NCI-H748 (cell line): ENCODE measurements at regions not wholly inside any gene's neighbourhood (a gene's known extent, or its start where the extent isn't known, plus 50 kb on each side); places are given as distances from the start of the nearest gene placed in this dataset.

Experiments
- DNase-seq: peaks from one replicate; lab custom pipeline; 2025; ENCODE audit not compliant: unreplicated experiment; lab: John Stamatoyannopoulos, UW

DNA sequence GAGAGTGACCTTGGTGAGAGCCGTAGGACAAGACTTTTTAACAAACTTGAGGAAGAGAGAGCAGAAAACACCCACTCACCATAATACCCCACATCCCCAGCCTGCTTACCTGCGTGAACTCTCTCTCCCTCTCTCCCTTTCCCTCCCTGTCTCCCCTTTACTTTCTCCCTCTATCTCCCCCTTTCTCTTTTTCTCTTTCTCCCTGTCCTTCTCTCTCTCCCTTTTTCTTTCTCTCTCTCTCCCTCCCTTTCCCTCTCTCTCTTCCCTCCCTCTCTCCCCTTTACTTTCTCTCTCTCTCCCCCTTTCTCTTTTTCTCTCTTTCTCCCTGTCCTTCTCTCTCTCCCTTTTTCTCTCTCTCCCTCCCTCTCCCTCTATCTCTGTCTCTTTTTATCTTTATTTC lies 464.0 kb upstream of the AUTS2 start:
- DNase-seq = no peak

DNA sequence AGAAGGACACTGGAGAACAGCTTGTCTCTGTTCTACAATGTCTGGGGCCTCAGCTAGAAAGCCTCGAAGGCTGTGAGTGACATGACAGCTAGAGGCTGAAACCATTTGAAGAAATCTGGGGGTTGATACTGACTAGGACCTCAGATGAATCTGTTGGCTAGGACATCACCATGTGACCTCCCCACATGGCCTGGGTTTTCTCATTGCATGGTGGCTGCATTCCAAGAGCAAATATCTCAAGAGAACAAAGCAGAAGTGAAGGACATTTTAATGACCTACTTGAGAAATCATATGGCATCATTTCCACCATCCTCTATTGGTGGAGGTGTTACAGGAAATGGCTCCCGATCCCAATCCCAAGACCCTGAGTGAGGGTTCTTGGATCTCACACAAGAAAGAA lies 450.6 kb upstream of the AUTS2 start:
- DNase-seq = no peak

DNA sequence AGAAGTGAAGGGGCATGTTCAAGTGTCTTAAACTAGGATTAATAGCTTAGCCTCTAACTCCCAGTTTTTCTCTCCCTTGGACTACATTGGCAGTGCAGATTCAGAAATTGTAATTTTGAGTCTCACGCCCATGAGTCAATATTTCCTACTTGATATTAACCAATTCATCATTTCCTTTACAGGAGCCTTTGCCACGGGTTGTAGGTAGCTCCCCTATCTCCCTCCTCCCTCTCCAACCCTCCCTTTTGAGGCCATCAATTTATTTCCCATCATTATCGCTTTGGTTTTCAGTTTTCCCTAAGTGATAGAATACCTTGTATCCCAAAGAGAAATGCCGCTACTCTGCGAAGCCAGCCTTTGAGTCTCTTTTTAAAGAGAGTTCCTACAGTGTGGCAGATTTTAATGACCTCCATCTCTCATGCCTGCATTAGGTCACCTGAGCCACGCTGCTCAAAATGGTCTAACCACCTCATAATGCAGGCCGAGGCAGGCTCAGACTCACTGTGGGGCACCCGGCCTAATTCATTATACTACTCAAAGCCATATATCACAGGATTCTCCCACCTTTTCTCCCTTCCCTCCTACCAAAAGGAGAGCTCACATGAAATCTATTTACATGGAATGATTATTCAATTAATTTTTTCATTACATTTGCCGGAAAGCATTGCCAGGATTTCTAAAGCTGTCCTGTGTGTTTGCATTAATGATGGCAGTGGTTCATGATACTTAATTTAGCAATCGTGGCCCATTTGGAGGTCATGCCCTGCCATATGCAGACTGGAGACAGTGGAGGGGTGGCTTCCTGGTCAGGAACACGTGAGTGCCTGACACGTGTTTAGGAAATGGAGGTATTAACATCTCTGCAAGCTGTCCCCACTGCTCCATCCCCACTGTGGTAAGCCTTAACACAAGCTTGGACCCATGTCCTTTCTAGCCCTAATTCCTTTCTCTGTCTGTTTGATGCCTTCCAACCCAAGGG lies 448.2 kb upstream of the AUTS2 start:
- DNase-seq = no peak

DNA sequence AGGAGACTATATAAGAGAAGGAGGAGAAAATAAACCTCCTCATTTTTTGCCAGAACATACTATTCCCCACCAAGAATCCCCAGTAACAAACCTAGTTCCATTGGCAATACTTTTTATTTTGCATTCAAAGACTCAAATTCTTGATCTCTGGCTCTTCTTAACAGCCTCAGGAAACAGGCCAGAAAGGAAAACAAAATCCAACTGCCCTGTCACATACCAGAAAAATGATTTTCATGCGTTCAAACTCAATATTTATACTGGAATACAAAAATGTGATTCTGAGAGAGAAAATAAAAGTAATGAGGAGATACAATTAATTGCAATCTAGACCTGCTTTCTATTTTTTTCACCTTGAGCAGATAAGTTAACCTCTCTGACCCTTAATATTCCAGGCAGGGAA lies 435.9 kb upstream of the AUTS2 start:
- DNase-seq = no peak

DNA sequence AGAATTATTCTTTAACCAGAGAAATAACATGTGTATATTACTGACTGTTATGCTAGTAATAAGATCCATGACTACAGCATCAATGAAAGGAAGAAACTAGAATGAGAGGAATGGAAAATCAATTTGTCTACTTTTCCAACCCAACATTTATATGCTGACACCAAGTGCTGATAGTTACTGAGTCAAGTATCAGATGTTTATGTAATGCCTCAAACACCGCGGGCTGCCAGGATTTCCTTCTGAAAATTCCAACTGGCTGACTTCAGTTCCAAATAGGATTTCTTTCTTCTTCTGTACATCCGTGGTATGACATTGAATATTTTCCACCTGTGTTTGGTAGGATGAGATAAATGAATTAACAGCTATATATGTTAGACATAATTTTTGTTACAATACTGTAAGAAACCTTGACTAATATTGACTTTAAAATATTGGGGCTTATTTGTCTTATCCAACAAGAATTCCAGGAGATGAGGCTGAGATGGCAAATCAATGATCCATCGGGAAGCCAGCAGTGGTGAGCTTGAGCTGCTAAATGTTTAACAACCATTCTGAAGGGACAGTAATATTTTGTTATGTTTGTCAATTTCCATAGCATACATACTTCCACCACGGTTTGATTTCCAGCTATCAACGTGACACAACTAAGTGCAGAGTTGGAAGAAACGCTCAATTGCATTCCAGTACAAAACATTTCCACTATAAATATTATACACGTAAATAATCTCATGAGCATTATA lies 435.2 kb upstream of the AUTS2 start:
- DNase-seq = no peak

DNA sequence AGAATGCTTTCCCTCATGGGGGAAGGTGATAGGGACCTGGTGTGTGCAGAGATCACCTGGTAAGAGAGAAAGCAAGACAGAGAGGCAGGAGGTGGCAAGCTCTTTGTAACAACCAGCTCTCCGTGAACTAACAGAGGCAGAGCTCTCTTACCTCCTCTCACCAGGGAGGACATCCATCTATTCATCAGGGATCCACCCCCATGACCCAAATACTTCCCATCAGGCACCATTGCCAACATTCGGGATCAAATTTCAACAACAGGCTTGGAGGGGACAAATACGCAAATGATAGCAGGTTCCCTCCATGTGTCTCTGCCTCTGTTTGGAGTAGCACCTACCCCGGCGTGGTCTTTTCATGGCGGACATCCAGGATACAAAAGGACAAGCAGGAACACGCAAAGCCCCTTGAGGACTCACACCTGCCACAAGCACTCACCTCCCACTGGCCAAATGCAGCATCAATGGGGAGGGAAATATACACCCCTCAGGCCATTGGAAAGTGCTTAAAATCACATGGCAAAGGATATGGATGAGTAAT lies 431.2 kb upstream of the AUTS2 start:
- peak; percentile 99 for DNase-seq

DNA sequence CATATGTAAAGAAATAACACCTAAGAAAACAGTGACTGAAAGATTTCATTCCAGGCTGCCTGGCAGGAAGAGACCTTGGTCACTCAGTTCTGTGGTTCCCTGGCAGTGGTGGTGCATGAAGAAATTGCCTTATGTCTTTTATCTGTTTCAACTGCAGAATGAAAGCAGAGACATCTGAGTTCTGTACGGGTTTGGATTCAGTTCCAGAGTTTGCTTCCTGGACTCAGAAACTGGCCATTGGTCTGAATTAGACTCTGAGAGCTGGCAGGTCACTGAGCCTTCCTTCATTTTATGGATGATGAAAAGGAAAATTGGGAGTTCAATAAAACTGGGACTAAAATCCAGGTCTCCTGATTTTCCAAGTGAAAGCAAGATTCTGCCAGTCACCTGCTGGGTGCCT lies 428.9 kb upstream of the AUTS2 start:
- DNase-seq = no peak

DNA sequence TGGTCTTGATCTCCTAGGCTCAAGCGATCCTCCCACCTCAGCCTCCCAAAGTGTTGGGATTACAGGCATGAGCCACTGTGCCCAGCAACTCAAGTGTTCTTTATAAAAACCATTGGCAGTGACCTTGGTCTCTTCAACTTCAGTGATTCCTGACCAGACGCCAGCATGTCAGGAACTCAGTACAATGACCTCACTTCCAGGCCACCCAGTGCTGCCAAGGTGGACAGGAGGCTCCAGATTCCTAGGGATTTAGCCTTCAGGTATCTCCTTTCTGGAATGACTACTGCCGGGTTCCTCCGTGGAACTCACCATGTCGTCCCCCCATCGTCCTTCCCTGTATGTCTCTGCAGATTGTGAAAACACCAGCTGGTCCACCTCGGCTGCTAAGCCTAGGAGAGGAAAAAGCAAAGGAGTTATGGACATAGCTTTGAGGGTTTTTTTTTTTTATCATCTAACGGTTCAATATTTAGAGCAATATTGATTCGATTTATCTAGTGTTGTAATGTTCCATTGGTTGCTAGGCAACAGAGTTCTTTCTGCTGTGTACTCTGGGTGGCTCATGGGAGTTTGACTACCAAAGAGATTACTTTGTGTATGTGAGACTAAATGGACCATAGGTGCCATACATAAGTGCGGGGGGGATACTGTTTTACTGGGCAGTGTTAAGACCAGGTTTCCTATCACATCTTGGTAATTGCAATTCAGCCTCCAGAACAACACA lies 425.8 kb upstream of the AUTS2 start:
- DNase-seq = peak; percentile 50

DNA sequence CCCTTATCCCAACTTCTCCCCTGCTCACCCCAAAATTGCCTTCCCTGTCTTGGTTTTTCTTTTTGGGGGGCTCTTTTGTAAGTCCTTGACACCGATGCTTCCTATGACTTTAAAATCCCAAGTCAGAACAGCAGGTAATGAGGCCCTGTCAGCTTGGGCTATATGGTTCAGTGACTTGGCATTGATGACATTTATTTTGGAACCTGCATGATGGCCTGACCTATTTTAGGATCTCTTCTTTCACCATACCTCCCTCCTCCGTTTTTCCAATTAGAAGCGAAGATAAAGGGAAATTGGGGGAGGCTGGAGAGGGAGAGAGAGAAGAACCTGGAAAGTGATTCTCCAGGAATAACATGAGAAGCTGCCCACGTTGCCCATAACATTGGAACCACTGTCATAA lies 424.9 kb upstream of the AUTS2 start:
- DNase-seq = no peak

DNA sequence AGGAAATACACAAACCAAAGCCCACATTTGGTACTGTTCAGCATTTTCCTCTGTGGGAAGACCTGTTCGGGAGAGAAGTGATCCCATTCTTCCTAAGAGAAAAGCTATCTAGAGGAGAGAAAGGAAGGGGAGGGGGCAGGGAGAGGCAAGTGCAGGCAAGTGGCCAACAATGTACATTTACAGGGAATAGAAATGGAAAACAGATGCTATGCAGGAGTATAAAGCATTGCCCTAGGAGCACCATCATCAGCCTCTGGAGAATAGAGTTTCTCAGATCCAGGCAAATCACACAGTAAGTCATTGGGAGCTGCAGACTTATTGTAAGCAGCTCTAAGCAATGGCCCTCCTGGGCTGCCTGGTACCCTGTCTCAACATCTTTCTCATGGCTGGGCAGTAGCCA lies 424.4 kb upstream of the AUTS2 start:
- no peak for DNase-seq

DNA sequence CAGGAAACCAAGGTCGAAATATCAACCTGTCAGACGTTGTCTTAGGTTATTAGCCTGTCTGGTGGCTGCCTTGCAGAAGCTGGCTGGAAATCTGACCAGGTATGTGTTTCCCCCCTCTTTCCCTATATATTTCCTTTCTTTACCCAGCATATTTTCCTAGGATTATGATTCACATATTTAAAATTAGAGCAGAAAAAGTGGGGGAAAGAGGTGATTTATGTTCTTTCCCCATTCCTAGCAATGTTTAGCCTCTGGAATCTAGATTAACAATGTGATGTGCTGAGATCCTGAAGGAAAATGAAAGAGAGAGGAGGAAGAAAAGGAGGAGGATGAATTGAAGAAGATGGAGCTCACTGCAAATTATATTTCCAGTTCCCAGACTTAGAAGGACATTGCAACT lies 421.4 kb upstream of the AUTS2 start:
- no peak for DNase-seq

DNA sequence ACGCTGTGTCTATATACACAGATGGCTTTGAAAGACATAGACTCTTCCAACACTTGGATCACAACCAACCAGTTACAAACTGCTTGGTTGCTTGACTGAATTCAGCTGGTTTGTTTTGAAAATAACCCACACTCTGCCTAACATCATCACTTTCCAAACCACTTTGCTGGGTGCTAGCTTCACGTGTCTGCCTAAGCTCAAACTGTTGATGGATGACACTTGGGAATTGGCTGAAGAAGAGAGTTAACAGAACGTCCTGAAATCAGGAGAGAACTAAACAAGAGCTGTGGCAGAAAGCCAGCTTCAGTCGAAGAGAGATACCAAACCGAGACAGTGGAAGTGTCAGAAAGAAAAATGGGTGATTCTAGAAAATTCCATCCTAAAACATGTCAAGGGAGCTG lies 420.8 kb upstream of the AUTS2 start:
- DNase-seq = no peak

DNA sequence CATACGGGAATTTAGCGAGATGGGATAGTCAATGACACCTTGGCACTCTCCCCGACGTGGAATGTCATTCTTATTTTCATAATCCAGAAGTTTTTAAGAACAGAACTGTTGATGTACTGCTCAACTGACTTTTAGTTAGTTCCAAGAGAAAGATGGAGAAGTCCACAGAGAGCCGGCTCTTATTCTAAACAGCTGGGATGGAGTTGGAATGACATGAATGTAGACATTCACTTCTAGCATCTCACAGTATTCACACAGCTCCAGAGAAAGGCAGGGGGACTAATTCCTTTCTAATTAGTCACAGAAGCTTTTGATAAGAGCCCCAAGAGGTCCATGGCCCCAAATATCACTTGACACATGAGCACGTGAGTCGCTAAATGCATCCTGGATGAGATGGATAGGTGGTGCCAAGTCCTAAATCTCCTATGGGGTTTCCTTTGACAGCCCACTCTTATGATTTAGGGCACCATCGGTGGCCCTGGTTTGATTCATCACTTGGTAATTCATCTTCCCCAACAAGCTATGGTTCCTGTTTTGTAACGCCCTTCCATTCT lies 420.3 kb upstream of the AUTS2 start:
- no peak for DNase-seq

DNA sequence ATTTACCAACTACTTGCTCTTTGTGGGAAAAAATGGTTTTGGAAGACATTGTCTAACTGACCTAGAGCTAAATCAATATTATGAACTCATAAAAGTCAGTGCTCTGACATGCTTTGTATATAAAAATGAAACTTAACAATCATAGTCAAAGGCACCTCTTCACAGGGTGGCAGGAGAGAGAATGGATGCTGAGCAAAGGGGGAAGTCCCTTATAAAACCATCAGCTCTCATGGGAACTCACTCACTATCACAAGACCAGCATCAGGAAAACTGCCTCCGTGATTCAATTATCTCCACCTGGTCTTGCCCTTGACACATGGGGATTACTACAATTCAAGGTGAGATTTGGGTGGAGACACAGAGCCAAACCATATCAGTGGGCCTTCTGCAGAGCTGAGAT lies 417.6 kb upstream of the AUTS2 start:
- DNase-seq = no peak

DNA sequence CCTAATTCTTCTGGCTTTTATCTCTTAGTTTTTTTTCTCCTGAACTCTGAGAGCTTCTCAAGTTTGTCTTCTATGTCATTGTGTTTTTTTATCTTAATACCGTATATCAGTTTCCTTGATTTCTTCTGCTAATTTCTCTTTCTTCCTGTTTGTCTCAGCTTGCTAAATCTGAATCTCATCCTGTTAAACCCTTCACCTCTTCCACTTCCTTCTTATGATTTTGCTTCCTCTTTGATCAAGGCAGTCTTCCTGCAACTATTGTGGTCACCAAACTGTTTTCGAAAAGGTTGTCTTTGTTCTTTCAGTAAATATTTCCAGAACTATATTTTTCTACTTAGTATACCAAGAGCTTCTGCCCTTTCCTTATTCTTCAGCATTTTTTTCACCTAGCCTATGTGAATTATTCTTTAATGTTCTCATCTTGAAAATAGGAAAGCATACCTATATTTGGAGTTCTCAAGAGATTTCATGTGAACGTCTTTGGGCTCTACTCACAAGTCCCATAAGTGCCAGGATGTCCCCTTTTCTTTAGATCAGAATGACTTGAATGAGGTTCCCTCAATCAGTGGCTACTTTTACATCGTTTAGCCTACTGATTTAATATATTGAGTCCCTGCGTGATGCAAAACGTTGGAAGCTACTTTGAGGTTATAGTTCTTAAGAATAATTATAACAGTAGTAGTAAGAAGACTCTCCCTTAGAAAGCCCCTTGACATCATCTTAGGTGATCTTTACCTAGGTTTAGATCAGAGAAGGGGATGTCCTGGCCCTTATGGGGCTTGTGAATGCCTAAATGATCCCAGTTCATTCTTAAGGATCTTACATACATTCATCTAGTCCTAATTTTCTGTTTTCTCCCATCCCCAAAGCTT lies 415.4 kb upstream of the AUTS2 start:
- no peak for DNase-seq

DNA sequence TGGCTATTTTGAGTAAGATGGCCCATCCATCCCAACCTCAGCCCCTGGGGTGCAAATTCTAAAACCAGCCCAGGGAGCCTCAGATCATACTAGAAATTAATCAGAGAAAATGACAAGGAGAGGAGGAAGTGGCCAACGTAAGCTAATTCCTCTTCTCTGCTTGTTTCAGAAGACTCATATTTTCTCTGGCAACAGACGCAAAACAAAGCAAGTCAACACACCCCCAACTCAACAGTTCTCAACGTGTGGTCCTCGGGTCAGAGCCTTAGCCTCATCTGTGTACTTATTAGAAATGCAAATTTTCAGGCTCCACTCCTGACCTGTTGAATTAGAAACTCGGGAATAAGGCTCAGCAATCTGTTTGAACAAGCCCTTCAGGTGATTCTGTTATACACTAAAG lies 413.9 kb upstream of the AUTS2 start:
- DNase-seq = no peak

DNA sequence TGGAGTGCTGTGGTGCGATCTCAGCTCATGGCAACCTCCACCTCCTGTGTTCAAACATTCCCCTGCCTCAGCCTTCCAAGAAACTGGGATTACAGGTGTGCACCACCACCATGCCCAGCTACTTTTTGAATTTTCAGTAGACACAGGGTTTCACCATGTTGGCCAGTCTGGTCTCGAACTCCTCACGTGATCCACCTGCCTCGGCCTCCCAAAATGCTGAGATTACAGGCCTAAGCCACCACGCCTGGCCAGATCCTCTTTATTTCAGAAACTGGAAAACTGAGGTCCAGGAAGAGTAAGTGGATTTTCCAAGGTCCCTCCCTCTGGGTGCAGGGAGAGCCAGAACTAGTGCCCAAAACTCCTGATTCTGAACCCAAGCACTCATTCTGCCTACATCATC lies 413.1 kb upstream of the AUTS2 start:
- DNase-seq = no peak

DNA sequence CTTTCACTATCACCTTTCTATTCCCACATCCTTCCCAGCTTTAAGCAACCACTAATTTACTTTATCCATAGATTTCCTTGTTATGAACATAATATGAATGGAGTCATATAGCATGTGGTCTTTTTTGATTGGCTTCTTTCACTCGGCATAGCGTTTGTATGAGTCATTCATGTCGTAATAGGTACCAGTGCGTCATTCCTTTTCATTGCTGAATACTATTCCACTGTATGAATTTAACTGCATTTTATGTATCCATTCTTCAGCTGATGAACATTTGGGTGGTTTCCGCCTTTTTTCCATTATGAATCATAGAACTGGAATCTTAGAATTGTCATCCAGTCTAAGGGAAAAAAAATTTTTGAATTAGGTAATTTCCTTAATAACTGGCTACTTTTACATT lies 411.3 kb upstream of the AUTS2 start:
- DNase-seq = no peak

DNA sequence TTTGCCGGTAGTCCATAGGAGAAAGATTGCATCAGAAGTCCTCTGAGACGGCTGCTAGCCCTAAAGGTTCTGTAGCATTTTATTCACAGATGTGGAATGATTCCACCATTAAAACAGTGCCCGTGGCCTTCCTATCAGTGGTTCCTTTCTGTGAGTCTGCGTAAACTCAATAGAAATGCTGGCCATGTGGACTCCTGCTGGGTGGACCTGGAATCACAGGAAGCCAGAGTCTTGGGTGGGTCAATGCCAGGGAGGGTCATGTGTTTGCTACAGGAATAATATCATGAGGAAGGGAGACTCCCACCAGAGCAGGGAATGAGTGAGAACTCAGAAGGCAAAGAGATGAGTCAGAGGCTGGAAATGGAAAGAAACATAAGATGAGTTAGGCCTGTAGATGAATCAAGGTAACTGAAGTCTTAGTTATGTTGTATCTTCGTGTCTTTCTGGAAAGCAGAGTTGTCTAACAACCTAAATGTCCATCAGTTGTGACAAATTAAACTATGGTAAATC lies 410.4 kb upstream of the AUTS2 start:
- no peak for DNase-seq

DNA sequence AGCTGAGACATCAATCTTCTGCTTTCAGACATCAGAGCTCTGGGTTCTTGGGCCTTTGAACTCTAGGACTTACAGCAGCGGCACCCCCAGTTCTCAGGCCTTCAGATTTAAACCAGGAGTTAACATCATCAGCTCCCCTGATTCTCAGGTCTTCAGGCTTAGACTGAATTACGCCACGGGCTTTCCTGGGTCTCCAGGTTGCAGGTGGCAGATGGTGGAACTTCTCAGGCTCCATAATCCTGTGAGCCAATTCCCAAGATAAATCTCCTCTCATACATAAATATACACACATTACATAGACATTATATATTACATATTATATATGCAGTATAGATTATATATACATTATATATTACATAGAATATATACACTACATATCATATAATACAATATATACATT lies 408.9 kb upstream of the AUTS2 start:
- DNase-seq = no peak
